ENCODE measurements at regions not wholly inside any gene's neighbourhood (a gene's known extent, or its start where the extent isn't known, plus 50 kb on each side); places are given as distances from the start of the nearest gene placed in this dataset.

GRCh38 chr10:107880185-107880584, 715.7 kb upstream of the SORCS1 start:
- TF ChIP-seq, protein P1, sequence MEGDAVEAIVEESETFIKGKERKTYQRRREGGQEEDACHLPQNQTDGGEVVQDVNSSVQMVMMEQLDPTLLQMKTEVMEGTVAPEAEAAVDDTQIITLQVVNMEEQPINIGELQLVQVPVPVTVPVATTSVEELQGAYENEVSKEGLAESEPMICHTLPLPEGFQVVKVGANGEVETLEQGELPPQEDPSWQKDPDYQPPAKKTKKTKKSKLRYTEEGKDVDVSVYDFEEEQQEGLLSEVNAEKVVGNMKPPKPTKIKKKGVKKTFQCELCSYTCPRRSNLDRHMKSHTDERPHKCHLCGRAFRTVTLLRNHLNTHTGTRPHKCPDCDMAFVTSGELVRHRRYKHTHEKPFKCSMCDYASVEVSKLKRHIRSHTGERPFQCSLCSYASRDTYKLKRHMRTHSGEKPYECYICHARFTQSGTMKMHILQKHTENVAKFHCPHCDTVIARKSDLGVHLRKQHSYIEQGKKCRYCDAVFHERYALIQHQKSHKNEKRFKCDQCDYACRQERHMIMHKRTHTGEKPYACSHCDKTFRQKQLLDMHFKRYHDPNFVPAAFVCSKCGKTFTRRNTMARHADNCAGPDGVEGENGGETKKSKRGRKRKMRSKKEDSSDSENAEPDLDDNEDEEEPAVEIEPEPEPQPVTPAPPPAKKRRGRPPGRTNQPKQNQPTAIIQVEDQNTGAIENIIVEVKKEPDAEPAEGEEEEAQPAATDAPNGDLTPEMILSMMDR (IDR thresholded peaks at IDR 0.05), result no peak
- TF ChIP-seq POLR2A (IDR thresholded peaks at IDR 0.05), result no peak

Measured in uterus (tissue), 2 donors.